MCF 10A (cell line): ENCODE measurements at regions not wholly inside any gene's neighbourhood (a gene's known extent, or its start where the extent isn't known, plus 50 kb on each side); places are given as distances from the start of the nearest gene placed in this dataset.

Experiments used
- BruUV-seq: library from RNA; stranded (reverse); fragments of 400-500 nt; replicated peaks from 2 replicates; lab custom pipeline; 2021; lab: Mats Ljungman, UMichigan
- CTCF ChIA-PET: fragments of 300-600 bp; sonication (Branson Sonifier 250); formaldehyde crosslinking; extraction: SDS; loops from one replicate; lab custom pipeline; 2021; ENCODE audit warnings: antibody characterized with exemption, inconsistent platforms; lab: Yijun Ruan, JAX
- POLR2A ChIA-PET: fragments of 300-600, 350-650 bp; sonication (Branson Sonifier 250); formaldehyde crosslinking; extraction: SDS; loops from one replicate; lab custom pipeline; 2020; ENCODE audit warnings: antibody characterized with exemption, inconsistent platforms; lab: Yijun Ruan, JAX
- DNase-seq: peaks from one replicate; pipeline ENCODE4 v3.0.0-alpha.2; 2018; ENCODE audit not compliant: unreplicated experiment
- H3K27ac Mint-ChIP-seq: one replicate; pipeline ENCODE4 v1.8.0; 2022; ENCODE audit warnings: mild to moderate bottlenecking, low read depth, mixed read lengths; ENCODE audit not compliant: unreplicated experiment
- H3K27me3 Mint-ChIP-seq: one replicate; pipeline ENCODE4 v1.8.0; 2022; ENCODE audit warnings: mixed read lengths; ENCODE audit not compliant: insufficient read depth, unreplicated experiment
- H3K36me3 Mint-ChIP-seq: one replicate; pipeline ENCODE4 v1.8.0; 2022; ENCODE audit warnings: mild to moderate bottlenecking, moderate library complexity, mixed read lengths; ENCODE audit not compliant: insufficient read depth, unreplicated experiment
- H3K4me1 Mint-ChIP-seq: one replicate; pipeline ENCODE4 v1.8.0; 2022; ENCODE audit warnings: mixed read lengths; ENCODE audit not compliant: insufficient read depth, unreplicated experiment
- H3K4me3 Mint-ChIP-seq: one replicate; pipeline ENCODE4 v1.8.0; 2022; ENCODE audit warnings: mild to moderate bottlenecking, moderate library complexity, mixed read lengths; ENCODE audit not compliant: unreplicated experiment
- H3K9me3 Mint-ChIP-seq: one replicate; pipeline ENCODE4 v1.8.0; 2022; ENCODE audit warnings: mixed read lengths; ENCODE audit not compliant: unreplicated experiment
- CTCF ChIP-seq: fragments of 200-600 bp; IDR thresholded peaks from one replicate; pipeline ENCODE4 v1.8.0; 2022; ENCODE audit warnings: antibody characterized with exemption, mild to moderate bottlenecking; ENCODE audit not compliant: unreplicated experiment
- intact Hi-C: fragments of 100-400 bp; cut with micrococcal nuclease; formaldehyde crosslinking; loops from 2 replicates; pipeline ENCODE4 v1.14.1; 2022

- Mint-ChIP-seq H3K9me3 (peaks cover 9% of the 10 kb centered on the region), H3K27me3 (peaks cover 34% of the 10 kb centered on the region), H3K4me1 (no peaks in the 10 kb centered on the region), H3K4me3 (no peak overlapping the region), H3K36me3 (peaks cover under 1% of the 10 kb centered on the region), H3K27ac (no peak overlapping the region)
- intact Hi-C loops = no loop called here
- TF ChIP-seq CTCF = no peak
- ChIA-PET POLR2A (no interaction called here), CTCF (no interaction called here)
- DNase-seq = no peak
- no TSS peak for BruUV-seq
Observed at GRCh38 chr5:86765778-86766502, 148.2 kb downstream of the COX7C start.

- POLR2A ChIA-PET = no interaction called here
Observed at GRCh38 chr5:86768699-86769202, 151.0 kb downstream of the COX7C start.

GRCh38 chr5:86780018-86780417 lies 162.3 kb downstream of the COX7C start:
- Mint-ChIP-seq H3K27ac (no peak overlapping the region), H3K4me1 (no peaks in the 10 kb centered on the region), H3K27me3 (peaks cover 22% of the 10 kb centered on the region), H3K4me3 (no peak overlapping the region), H3K9me3 (peaks cover 6% of the 10 kb centered on the region), H3K36me3 (no peaks in the 10 kb centered on the region)
- TF ChIP-seq CTCF = no peak
- no TSS peak for BruUV-seq
- intact Hi-C loops = no loop called here
- no peak for DNase-seq
- CTCF ChIA-PET = no interaction called here
- POLR2A ChIA-PET = no interaction called here

More at GRCh38 chr5:86768699-86769202, 151.0 kb downstream of the COX7C start:
- CTCF ChIA-PET = no interaction called here
- peaks cover 9% of the 10 kb centered on the region for H3K9me3 Mint-ChIP-seq
- intact Hi-C loops = no loop called here
- no peak overlapping the region for H3K4me3 Mint-ChIP-seq
- no TSS peak for BruUV-seq
- H3K36me3 Mint-ChIP-seq = no peaks in the 10 kb centered on the region
- no peak for DNase-seq
- H3K27me3 Mint-ChIP-seq = peaks cover 11% of the 10 kb centered on the region
- no peaks in the 10 kb centered on the region for H3K4me1 Mint-ChIP-seq
- TF ChIP-seq CTCF = no peak
- no peak overlapping the region for H3K27ac Mint-ChIP-seq

- Mint-ChIP-seq H3K27ac (no peak overlapping the region), H3K4me3 (no peak overlapping the region), H3K27me3 (peaks cover 67% of the 10 kb centered on the region), H3K9me3 (no peaks in the 10 kb centered on the region), H3K4me1 (no peaks in the 10 kb centered on the region), H3K36me3 (no peaks in the 10 kb centered on the region)
- DNase-seq = no peak
- ChIA-PET POLR2A (no interaction called here), CTCF (no interaction called here)
- intact Hi-C loops = no loop called here
- TF ChIP-seq CTCF = no peak
- BruUV-seq = no TSS peak
Observed at GRCh38 chr5:86786955-86787354, 169.2 kb downstream of the COX7C start.
